GM19438 (cell line): ENCODE measurements at regions not wholly inside any gene's neighbourhood (a gene's known extent, or its start where the extent isn't known, plus 50 kb on each side); places are given as distances from the start of the nearest gene placed in this dataset.
"Not testable (repeated sequence)": the region's sequence is repeated elsewhere in the genome, so short reads cannot be mapped to it uniquely, and the experiment has no call there.

Experiments used
- ATAC-seq: cut with Tn5 transposase; IDR thresholded peaks from one replicate; pipeline ENCODE4 v1.9.1; 2021; ENCODE audit warnings: low read depth; ENCODE audit not compliant: unreplicated experiment

DNA sequence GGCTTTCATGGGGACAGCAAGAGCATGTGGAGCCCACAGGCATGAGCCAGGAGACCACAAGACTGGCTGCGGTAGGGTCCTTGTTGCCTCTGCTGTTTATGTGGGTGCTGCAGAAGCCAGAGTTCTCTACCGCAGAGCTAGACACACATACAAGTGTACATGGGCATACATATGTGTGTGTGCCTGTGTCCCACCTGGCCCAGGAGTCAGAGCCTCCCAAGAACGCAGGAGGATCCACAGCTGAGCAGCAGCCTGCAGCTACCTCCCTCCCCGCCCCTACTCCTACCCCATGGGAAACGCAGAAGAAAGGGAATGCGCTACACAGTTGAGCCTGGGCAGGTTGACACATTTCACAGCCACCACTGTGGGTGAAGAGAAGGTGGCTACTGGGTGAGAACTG is 438.1 kb upstream of the SMIM21 start:
- no peak for ATAC-seq

DNA sequence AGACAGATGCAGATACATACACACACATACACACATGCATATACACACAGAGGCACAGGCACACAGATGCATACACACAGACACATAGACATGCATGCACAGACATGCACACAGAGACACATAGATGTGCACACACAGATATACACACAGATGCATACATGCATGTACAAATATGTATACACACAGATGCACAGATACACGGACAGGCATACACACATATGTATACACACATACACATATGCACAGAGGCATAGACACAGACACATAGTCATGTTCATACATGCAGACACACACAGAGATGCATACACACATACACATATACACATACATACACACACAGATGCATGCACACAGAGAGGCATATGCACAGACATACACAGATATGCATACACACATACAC is 437.3 kb upstream of the SMIM21 start:
- no peak for ATAC-seq

DNA sequence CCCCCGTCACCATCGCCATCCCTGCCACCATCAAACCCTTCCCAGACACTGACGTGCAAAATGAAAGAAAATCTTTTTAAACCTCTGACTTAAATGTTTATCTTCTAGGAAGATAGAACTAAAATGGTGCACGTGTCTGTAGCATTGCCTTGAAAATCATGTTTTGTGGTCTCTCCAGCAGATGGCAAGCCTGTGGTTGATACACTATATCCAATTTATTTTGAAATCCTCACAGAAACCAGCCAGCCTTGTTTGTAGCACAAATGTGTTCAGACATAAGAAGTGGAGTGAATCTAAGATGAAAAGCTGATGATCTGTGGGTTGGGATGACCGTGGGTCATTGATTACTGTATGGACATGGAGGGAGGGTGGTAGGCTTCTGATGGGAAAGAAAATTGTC is 436.2 kb upstream of the SMIM21 start:
- no peak for ATAC-seq

DNA sequence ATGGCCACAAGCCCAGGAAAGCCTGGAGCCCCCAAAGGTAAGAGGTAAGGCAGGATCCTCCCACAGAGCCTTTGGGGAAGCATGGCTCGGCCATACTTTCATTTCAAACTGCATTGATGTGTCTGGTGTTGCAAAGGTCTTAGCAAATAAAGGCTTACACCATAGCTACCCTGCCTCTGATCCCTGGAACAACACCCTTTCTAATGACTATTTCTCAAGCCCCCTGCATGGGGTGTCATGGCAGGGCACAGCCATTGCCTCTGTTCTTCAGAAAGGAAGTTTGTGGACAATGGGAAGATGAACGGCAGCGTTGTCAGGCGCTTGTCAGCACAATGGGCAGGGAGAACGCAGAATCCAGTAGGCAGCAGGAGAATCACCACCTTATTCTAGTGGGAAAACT is 435.0 kb upstream of the SMIM21 start:
- no peak for ATAC-seq

DNA sequence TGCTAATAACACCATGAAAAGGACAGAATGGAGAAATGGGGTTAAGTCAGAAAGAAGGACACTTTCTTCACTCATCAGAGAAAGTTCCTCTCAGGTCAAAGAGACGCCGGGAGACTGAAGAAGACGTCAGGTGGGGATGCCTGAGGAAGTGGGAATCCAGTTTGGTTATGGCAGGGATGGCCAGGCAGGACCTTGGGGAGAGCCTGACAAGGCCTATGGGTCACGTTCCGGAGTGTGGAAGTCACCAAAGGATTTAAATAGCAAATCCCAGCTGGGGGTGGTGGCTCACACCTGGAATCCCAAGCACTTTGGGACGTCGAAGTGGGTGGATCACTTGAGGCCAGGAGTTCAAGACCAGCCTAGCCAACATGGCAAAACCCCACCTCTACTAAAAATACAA is 432.7 kb upstream of the SMIM21 start:
- no peak for ATAC-seq

DNA sequence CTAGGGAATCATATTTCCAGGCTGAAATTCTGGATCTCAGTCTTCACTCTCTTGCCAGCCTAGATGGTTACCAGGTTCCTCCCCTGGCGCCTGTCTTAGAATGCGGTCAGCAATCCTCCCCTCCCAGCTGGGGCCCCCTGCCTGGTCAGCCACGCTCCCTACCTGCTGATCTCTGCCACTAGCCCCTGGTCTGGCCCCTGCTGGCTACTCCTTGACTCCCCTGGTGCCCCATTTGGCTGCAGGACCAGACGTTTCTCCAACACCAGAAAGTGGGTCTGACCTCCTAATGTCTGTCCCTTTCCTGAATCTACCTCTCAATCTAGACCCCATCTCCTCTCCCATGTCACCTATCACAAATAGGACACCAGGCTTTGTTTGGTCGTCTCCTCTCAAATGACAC is 432.0 kb upstream of the SMIM21 start:
- ATAC-seq, result no peak

DNA sequence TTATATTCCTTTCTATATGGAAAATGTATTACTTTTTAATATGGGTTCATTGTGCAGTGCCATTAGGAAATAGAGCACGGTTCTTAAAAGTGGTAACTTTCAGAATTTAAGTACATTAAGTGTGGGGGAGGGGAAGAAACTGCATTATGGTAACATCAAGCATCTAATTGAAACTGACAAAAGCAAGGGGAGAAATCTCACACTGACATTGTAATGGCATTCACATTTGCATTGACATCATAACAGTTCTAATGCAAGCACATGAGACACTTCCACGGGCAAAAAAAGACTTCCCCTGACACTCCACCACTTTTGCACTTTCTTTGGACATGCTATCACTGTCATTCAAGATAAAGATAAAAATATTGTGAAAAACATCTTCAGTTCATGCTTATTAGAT is 431.3 kb upstream of the SMIM21 start:
- no peak for ATAC-seq

DNA sequence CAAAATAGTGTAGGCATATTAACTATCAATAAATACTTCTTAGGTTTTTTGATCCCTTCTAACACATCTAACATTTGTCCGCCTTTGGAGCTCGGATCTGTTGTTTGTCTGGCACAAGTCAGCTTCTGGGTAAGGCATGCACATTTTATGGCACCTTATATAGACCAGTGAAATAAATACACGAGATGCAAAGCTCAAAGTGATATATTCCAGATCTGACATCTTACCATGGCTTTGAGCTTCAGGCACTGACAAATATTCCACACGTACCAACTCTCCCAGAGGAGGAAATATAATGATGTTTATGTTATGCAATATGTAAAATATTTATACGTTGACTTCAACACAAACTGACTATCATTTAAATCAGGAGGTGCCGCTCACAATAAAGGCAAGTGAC is 430.1 kb upstream of the SMIM21 start:
- ATAC-seq, result no peak

DNA sequence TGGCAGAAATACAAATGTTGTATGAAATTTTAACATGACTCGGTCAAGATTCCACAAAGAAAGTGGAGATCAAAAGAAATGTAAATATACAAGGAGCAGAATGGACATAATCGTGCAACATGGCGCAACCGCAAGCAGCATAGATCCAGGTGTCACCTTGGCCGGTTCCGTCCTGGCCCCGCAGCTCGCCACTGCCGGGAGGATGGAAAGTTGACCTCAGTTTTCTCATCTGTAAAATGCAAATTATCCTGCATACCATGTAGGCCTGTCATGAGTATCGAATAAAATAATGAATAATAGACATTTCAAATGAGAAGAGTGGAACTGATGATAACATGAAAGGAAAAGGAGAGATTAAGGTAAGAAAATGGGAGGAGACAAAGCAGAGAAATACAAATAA is 427.3 kb upstream of the SMIM21 start:
- no peak for ATAC-seq

DNA sequence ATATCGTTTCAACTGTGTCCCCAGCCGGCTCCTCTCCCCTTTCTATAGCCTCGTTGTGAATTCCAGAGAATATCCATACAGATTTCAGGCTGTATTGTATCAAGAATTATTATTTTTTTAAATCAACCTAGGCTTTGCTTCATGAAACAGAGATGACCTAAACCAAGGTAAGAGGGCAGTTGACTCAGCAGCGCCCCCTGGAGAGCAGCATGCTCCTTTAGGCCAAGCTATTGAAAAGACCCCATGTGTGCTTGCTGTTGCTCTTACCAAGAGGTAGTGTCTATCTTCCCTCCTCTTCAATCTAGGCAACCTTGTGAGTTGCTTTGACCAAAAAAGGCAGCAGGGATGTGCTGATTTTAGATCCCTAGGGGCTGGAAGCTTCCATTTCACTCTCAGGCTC is 426.7 kb upstream of the SMIM21 start:
- no peak for ATAC-seq

DNA sequence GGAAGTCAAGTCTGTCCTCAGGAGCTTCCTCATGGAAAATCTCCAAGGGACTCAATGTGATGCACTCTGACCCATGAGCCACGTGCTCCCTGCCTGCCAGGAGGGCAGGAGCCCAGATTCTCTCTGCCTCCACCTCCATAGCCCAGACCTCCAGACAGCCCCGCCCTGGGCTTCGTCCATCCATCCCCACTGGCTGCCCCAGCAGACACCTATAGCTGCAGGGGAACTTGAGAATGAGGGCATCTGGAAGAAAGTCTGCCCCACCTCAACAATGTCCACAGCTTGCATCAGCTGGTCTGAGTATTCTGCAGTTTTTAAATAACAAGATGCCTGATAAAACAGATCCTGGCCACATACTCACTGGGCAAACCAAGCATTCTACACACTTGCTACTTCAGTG is 418.8 kb upstream of the SMIM21 start:
- ATAC-seq, result no peak

DNA sequence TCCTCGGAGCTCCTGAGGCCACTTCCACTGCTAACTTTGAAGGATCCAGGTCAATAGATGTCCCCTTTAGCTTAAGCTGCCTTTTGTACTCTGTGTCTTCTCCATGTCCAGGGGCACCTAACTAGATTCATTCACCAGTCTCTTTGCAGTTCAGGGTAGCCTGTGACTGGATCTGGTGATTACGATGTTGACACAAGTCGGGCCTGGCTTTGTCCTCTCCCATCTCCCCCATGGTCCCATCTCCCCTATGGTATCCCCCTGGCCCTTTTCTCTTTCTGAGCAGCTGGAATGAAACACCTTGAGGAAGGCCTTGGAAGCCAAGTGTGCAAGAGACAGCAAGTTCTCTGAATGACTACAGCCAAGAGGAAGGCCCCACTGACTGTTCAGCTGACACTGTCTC is 417.9 kb upstream of the SMIM21 start:
- ATAC-seq, result no peak

DNA sequence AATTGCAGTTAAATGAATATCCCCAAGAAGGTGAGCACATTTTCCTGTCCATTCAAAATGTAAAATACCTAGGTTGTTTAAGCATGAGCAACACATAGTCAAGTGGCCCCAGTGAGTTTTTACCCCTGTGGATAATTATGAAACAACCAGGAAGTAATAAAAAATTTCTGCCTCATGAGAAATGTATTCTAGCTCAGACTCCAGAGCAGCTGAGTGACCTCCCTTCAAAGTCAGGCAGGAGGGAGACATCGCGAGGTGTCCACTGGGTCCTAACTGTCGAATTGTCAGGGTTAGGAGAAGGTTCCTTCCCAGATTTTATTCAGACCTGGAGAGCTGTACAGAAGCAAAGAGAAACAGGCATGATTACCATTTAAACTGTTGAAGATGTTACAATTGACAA is 416.6 kb upstream of the SMIM21 start:
- ATAC-seq, result no peak

DNA sequence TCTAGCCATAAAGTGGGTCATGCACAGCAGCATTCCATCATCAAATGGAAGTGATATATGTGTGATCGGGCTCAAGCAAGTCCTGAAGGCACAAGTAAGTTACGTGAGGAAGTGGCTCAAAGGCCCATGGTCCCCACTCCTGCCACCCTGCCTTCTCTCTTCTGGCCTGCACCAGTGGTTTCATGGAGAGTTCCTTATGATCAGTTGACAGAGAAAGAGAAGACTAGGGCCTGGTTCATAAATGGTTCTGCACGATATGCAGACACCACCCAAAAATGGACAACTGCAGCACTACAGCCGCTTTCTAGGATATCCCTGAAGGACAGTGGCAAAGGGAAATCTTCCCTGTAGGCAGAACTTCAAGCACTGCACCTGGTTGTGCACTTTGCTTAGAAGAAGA is 412.6 kb upstream of the SMIM21 start:
- ATAC-seq, result no peak

DNA sequence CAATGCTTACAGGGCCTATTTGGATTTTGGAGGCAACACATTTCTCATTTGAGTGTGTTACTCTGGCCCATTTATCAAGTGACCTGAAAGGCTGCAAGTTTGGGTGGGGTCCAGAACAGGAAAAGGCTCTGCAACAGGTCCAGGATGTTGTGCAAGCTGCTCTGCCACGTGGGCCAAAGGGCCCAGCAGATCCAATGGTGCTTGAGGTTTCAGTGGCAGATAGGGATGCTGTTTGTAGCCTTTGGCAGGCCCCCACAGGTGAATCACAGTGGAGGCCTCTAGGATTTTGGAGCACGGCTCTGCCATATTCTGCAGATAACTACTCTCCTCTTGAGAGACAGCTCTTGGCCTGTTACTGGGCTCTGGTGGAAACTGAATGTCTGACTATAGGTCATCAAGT is 412.2 kb upstream of the SMIM21 start:
- ATAC-seq, result not testable (repeated sequence)

DNA sequence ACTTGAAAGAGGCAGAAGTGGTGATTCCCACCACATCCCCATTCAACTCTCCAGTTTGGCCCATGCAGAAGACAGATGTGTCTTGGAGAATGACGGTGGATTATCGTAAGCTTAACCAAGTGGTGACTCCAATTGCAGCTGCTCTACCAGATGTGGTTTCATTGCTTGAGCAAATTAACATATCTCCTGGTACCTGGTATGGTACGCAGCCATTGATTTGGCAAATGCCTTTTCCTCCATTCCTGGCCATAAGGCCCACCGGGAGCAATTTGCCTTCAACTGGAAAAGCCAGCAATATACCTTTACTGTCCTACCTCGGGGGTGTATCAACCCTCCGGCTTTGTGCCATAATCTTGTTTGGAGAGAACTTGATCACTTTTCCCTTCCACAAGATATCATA is 411.5 kb upstream of the SMIM21 start:
- no peak for ATAC-seq

DNA sequence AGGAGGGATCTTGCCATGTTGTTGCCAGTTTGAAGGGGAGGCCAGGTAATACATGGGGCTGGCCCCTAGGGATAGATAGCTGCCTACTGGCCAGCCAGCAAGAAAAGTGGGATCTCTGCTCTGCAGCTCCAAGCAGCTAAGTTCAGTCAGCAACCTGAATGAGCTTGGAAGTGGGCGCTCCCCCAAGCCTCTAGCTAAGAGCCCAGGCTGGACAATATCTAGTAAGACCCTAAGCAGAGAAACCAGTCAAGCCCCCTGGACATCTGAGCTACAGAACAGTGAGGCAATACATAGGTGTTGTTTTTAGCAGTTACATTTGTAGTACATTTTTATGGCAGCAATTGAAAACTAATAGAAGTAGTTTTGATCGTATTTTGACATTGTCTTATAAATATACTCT is 409.8 kb upstream of the SMIM21 start:
- no peak for ATAC-seq

DNA sequence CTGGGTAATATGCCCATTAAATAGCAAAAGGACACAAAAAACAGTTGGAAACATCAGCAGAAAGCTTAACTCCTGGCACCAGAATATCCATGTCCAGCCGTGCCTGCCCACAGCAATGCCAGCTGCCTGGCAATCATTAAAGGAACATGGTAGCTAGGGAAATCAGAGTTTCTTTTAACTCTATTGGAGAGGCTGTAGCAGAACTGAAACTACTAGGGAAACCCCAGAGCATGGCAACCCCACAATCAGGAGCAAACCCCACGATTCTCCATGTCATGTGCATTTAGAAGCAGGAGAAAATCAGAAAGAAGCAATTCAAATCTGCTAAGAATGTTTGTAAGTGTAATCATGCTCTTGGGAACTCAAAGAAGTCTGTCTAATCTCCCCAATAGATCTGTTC is 409.0 kb upstream of the SMIM21 start:
- no peak for ATAC-seq

DNA sequence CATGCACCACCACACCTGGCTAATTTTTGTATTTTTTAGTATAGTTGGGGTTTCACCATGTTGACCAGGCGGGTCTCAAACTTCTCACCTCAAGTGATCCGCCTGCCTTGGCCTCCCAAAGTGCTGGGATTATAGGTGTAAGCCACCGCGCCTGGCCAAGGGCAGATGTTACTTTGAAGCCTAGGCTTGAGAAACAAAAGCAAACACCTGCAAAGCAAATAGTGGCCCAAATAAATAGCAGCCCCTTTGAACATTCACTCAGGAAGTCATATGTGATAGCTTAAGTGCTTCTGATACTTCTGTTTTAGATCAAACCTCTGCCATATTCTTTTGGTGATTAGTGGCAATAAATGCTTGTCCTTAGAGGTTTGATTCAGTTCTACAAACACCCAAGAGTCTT is 404.5 kb upstream of the SMIM21 start:
- ATAC-seq, result no peak

DNA sequence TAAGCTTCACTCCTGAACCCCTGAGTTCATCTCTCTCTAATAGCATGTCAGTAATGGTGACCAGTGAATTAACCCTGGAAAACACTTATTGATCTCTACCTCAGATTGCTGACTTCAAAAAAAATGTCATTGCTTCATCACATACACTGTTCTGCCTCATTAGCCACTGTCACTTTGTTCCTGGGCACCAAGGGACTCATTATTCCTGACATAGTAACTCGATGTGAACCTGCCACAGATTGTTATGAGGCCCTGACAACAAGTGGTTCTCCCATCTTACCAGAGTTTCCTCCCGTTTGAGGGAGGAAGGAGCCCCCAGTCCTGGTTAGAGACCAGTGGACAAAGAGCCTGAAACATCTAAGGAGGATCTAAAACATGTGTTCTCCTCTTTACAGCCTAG is 403.3 kb upstream of the SMIM21 start:
- no peak for ATAC-seq

DNA sequence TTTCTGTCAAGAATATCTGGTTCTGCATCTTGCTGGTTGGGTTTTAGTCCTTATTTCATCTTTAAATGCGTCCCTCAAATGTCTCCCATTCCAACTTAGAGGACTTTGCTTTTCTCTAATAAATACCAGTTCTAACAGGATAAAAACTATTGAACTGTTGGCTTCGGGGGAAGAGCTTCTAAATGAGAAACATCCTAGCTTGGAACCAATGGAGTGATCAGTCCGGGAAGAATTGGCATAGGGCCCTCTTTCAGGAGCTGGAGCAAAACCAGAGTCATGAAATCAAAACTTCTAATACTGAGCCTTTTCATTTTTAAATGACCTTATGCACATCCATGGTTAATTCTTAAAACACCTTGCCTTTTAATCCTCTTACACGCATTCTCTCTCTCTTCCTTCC is 401.6 kb upstream of the SMIM21 start:
- no peak for ATAC-seq

DNA sequence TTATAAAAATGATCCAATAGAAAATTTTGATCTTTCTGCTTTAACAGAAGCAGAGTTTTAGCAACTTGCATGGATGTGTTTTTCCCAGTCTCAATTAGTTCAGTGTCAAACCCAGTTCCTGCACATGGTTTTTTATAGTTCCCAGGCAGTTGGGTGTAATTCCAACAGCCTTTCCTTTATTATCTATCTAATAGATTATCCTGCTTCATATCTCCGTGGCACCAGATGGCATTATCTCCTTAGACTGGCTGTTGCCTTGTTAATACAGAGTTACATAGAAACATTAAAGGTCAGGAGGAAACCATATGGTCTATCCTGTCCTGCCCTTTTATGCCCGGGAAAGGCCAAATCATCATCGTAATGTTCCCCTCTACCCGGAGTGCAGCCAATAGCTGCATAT is 400.9 kb upstream of the SMIM21 start:
- ATAC-seq, result no peak

DNA sequence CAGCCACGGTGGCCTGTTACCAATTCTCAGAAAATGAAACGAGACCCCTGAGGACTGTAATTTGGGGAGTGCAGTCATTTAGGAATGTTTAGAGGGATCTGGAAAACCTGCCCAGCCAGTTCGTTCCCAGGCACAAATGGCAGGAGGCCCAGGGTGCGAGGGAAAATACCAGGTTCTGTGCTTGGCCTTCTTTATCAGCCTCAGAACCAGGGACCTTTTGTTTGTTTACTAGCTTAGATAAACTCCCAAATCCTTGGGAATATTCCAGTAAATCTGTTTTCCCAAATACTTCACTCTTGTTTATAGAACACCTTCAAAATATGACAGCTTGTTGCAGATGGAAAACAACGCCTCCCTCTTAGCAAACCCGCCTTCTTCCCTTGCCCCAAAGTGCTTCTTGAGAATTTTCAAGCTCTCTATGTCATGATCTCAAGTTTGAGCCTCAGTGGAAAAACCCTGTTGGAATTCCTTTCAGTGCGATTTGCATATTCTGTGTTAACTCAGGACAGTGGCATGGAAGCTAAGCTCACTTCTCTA is 400.3 kb upstream of the SMIM21 start:
- ATAC-seq, result no peak

DNA sequence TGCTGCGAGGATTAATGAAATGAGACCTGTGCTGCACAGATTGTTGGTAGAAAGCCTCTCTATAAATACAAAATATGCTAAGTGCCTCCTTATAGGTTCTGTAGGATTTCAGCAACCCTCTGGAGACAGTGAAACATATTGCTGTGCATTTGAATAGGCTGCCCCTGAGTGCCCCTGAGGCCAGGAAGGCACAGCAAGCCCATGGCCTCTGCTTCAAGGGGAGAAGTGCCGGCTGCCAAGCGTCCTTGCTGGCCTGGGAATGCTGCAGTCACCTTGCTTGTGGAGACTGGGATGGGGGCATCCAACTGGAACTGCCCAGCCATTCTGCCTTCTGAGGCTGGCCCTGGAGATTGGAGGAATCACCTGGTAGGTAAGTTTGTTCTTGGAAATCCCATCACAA is 397.2 kb upstream of the SMIM21 start:
- no peak for ATAC-seq
